HL-60 (cell line): ENCODE measurements at regions not wholly inside any gene's neighbourhood (a gene's known extent, or its start where the extent isn't known, plus 50 kb on each side); places are given as distances from the start of the nearest gene placed in this dataset.

ENCODE experiments used
- GABPA ChIP-seq: IDR thresholded peaks from 2 replicates; pipeline ENCODE4 v1.6.1; 2012; ENCODE audit warnings: low read depth
- POLR2AphosphoS5 ChIP-seq: IDR thresholded peaks from 2 replicates; pipeline ENCODE4 v1.6.1; 2012; ENCODE audit warnings: low read depth
- SPI1 ChIP-seq: IDR thresholded peaks from 2 replicates; pipeline ENCODE4 v1.6.1; 2012; ENCODE audit warnings: low read depth, mild to moderate bottlenecking, borderline replicate concordance
- TF ChIP-seq, protein P1 (sequence below): IDR thresholded peaks from one replicate; pipeline ENCODE4 v1.5.1; 2011; ENCODE audit warnings: low read length, control low read depth, inconsistent platforms; ENCODE audit not compliant: insufficient read depth
- TF ChIP-seq, protein P2 (sequence below): IDR thresholded peaks from 2 replicates; pipeline ENCODE4 v1.6.1; 2012; ENCODE audit warnings: low read depth; ENCODE audit not compliant: insufficient replicate concordance

DNA sequence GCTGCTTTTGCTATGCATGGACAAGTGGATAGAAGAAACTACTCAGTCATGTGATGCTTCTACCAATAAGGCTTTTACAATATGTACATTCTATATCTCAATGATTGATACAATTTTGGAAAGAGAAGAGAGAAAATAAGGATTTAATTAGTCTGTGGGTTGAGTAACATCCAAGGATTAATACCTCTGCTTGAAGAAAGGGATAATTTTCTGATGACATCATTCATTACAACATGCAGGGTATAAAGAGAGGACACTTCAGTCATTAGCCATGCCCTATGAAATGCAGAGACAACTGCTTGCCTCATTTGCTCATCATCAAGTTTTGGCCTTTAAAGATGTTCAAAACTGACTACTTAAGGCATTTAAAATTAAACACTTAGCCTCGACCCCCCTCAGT lies 237.3 kb downstream of the AHR start:
- TF ChIP-seq, protein P1, sequence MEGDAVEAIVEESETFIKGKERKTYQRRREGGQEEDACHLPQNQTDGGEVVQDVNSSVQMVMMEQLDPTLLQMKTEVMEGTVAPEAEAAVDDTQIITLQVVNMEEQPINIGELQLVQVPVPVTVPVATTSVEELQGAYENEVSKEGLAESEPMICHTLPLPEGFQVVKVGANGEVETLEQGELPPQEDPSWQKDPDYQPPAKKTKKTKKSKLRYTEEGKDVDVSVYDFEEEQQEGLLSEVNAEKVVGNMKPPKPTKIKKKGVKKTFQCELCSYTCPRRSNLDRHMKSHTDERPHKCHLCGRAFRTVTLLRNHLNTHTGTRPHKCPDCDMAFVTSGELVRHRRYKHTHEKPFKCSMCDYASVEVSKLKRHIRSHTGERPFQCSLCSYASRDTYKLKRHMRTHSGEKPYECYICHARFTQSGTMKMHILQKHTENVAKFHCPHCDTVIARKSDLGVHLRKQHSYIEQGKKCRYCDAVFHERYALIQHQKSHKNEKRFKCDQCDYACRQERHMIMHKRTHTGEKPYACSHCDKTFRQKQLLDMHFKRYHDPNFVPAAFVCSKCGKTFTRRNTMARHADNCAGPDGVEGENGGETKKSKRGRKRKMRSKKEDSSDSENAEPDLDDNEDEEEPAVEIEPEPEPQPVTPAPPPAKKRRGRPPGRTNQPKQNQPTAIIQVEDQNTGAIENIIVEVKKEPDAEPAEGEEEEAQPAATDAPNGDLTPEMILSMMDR: no peak
- no peak for TF ChIP-seq GABPA
- TF ChIP-seq, protein P2, sequence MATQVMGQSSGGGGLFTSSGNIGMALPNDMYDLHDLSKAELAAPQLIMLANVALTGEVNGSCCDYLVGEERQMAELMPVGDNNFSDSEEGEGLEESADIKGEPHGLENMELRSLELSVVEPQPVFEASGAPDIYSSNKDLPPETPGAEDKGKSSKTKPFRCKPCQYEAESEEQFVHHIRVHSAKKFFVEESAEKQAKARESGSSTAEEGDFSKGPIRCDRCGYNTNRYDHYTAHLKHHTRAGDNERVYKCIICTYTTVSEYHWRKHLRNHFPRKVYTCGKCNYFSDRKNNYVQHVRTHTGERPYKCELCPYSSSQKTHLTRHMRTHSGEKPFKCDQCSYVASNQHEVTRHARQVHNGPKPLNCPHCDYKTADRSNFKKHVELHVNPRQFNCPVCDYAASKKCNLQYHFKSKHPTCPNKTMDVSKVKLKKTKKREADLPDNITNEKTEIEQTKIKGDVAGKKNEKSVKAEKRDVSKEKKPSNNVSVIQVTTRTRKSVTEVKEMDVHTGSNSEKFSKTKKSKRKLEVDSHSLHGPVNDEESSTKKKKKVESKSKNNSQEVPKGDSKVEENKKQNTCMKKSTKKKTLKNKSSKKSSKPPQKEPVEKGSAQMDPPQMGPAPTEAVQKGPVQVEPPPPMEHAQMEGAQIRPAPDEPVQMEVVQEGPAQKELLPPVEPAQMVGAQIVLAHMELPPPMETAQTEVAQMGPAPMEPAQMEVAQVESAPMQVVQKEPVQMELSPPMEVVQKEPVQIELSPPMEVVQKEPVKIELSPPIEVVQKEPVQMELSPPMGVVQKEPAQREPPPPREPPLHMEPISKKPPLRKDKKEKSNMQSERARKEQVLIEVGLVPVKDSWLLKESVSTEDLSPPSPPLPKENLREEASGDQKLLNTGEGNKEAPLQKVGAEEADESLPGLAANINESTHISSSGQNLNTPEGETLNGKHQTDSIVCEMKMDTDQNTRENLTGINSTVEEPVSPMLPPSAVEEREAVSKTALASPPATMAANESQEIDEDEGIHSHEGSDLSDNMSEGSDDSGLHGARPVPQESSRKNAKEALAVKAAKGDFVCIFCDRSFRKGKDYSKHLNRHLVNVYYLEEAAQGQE: no peak
- no peak for TF ChIP-seq POLR2AphosphoS5
- TF ChIP-seq SPI1: no peak
